Testis (tissue), 2 donors: ENCODE measurements at regions not wholly inside any gene's neighbourhood (a gene's known extent, or its start where the extent isn't known, plus 50 kb on each side); places are given as distances from the start of the nearest gene placed in this dataset.

ENCODE experiments used
- DNase-seq: peaks from one replicate; pipeline ENCODE4 v3.0.0-alpha.2; 2019
- H3K27ac ChIP-seq, 2 donors: fragments of 200-600 bp; sonication (generic); one replicate each; pipeline ENCODE4 v1.5.1; 2019
- H3K27me3 ChIP-seq: fragments of 200-600 bp; sonication (generic); one replicate; pipeline ENCODE4 v1.5.1; 2019
- H3K36me3 ChIP-seq: fragments of 200-600 bp; sonication (generic); one replicate; pipeline ENCODE4 v1.5.1; 2017; ENCODE audit warnings: low read depth; ENCODE audit errors: missing control alignments
- H3K4me1 ChIP-seq: fragments of 200-600 bp; sonication (generic); one replicate; pipeline ENCODE4 v1.5.1; 2019
- H3K4me3 ChIP-seq, 2 donors: fragments of 200-600 bp; sonication (generic); one replicate each; pipeline ENCODE4 v1.5.1; 2017 to 2019
- H3K9me3 ChIP-seq: fragments of 200-600 bp; sonication (generic); one replicate; pipeline ENCODE4 v1.5.1; 2017
- CTCF ChIP-seq, 3 experiments: fragments of 450-650 bp in 2 of 3; fragments of 200-600 bp in 1 of 3; sonication (generic) in 1 of 3; IDR thresholded peaks; one replicate each; pipeline ENCODE4 v1.5.1; 2016 to 2019; ENCODE audit warnings: antibody characterized with exemption in 3 of 3, mild to moderate bottlenecking in 2 of 3, moderate library complexity in 1 of 3
- POLR2A ChIP-seq: fragments of 450-650 bp; IDR thresholded peaks from one replicate; pipeline ENCODE4 v1.6.1; 2017; ENCODE audit warnings: antibody characterized with exemption, mild to moderate bottlenecking, moderate library complexity
- WGBS, 2 donors: methylation state at CpG; one replicate each; pipeline ENCODE4 v1.1.5; 2018; 5-methylcytosine and 5-hydroxymethylcytosine counted together
- intact Hi-C: fragments of 100-400 bp; cut with DNase I; formaldehyde crosslinking; loops from one replicate; pipeline ENCODE4 v1.15.1; 2023; ENCODE audit warnings: low total_unique reads

GRCh38 chr5:100479079-100479688 is 56.0 kb upstream of the FAM174A start:
- Histone ChIP-seq H3K36me3 (no peaks in the 10 kb centered on the region), H3K9me3 (no peaks in the 10 kb centered on the region), H3K4me1 (no peaks in the 10 kb centered on the region), H3K27me3 (no peaks in the 10 kb centered on the region), H3K4me3 (no peak overlapping the region), H3K27ac (no peak overlapping the region)
- intact Hi-C loops = no loop called here
- DNase-seq = no peak
- TF ChIP-seq POLR2A = no peak
- TF ChIP-seq CTCF (IDR thresholded peaks at IDR 0.05) = peak in 1 of 3 experiments; percentile 25
- WGBS, 2 donors = 64 to 66% methylated on average over 3 of the region's 3 CpGs

- Histone ChIP-seq H3K9me3 (no peaks in the 10 kb centered on the region), H3K27me3 (no peaks in the 10 kb centered on the region), H3K36me3 (no peaks in the 10 kb centered on the region), H3K27ac (no peak overlapping the region), H3K4me3 (no peak overlapping the region), H3K4me1 (no peaks in the 10 kb centered on the region)
- 86 to 92% methylated on average over 2 of the region's 2 CpGs for WGBS, 2 donors
- TF ChIP-seq POLR2A (no peak), CTCF (IDR thresholded peaks at IDR 0.05) (no peak)
- intact Hi-C loops = no loop called here
- DNase-seq = no peak
Observed at GRCh38 chr5:100472091-100472490, 63.1 kb upstream of the FAM174A start.

- DNase-seq = no peak
- H3K9me3 ChIP-seq = no peaks in the 10 kb centered on the region
- no peak overlapping the region for H3K4me3 ChIP-seq
- no peaks in the 10 kb centered on the region for H3K27me3 ChIP-seq
- TF ChIP-seq CTCF (IDR thresholded peaks at IDR 0.05) (no peak), POLR2A (no peak)
- H3K36me3 ChIP-seq = no peaks in the 10 kb centered on the region
- no peaks in the 10 kb centered on the region for H3K4me1 ChIP-seq
- intact Hi-C loops = no loop called here
- no peak overlapping the region for H3K27ac ChIP-seq
Observed at GRCh38 chr5:100469767-100470166, 65.4 kb upstream of the FAM174A start.

GRCh38 chr5:100464418-100464817 is 70.8 kb upstream of the FAM174A start:
- Histone ChIP-seq H3K4me3 (no peak overlapping the region), H3K4me1 (no peaks in the 10 kb centered on the region), H3K36me3 (no peaks in the 10 kb centered on the region), H3K9me3 (no peaks in the 10 kb centered on the region), H3K27ac (no peak overlapping the region), H3K27me3 (no peaks in the 10 kb centered on the region)
- 96% methylated on average over 2 of the region's 2 CpGs for WGBS, 2 donors
- intact Hi-C loops = no loop called here
- TF ChIP-seq POLR2A (no peak), CTCF (IDR thresholded peaks at IDR 0.05) (no peak)
- no peak for DNase-seq

- no peak for DNase-seq
- Histone ChIP-seq H3K9me3 (no peaks in the 10 kb centered on the region), H3K27me3 (no peaks in the 10 kb centered on the region), H3K36me3 (no peaks in the 10 kb centered on the region), H3K27ac (no peak overlapping the region), H3K4me3 (no peak overlapping the region), H3K4me1 (no peaks in the 10 kb centered on the region)
- TF ChIP-seq POLR2A (no peak), CTCF (IDR thresholded peaks at IDR 0.05) (no peak)
- intact Hi-C loops = no loop called here
Observed at GRCh38 chr5:100456615-100457014, 78.6 kb upstream of the FAM174A start.
